HEK293 (cell line): ENCODE measurements at regions not wholly inside any gene's neighbourhood (a gene's known extent, or its start where the extent isn't known, plus 50 kb on each side); places are given as distances from the start of the nearest gene placed in this dataset.

ENCODE experiments used
- CTCF ChIA-PET: fragments of 350-600 bp; formaldehyde crosslinking; extraction: SDS; loops from one replicate; lab custom pipeline; 2021; ENCODE audit warnings: antibody characterized with exemption; lab: Yijun Ruan, JAX
- POLR2A ChIA-PET: fragments of 300-600 bp; formaldehyde crosslinking; extraction: SDS; loops from one replicate; lab custom pipeline; 2020; ENCODE audit warnings: antibody characterized with exemption, inconsistent platforms; lab: Yijun Ruan, JAX
- H3K27ac ChIP-seq: fragments of 200-500 bp; sonication (Bioruptor generic); 2 replicates; pipeline ENCODE4 v1.5.1; 2014; ENCODE audit warnings: low read depth, low read length, control low read depth, inconsistent platforms; ENCODE audit errors: extremely low read depth
- H3K36me3 ChIP-seq, 2 experiments: fragments of 200-500 bp in 1 of 2; sonication (Bioruptor generic) in 1 of 2; 1 replicate in 1 of 2; 2 replicates in 1 of 2; pipeline ENCODE4 v1.5.1; 2014 to 2017; ENCODE audit warnings: inconsistent platforms in 2 of 2, low read length in 2 of 2; ENCODE audit not compliant: control insufficient read depth in 2 of 2, insufficient read depth in 1 of 2
- H3K4me1 ChIP-seq: fragments of 200-500 bp; sonication (Bioruptor generic); 2 replicates; pipeline ENCODE4 v1.5.1; 2014; ENCODE audit warnings: mild to moderate bottlenecking, low read length, inconsistent platforms; ENCODE audit not compliant: control insufficient read depth, insufficient read depth
- H3K4me3 ChIP-seq: 2 replicates; pipeline ENCODE4 v1.5.1; 2011; ENCODE audit warnings: low read depth, mild to moderate bottlenecking, control low read depth, low read length, moderate library complexity
- H3K9me3 ChIP-seq: fragments of 200-500 bp; sonication (Bioruptor generic); 2 replicates; pipeline ENCODE4 v1.5.1; 2014; ENCODE audit warnings: low read depth, low read length, inconsistent platforms; ENCODE audit not compliant: control insufficient read depth, insufficient read depth
- BCL11A ChIP-seq: fragments of 450-650 bp; formaldehyde crosslinking; IDR thresholded peaks from 2 replicates; pipeline ENCODE4 v1.5.1; 2016; ENCODE audit warnings: low read depth, missing biosample characterization, missing genetic modification characterization
- IKZF3 ChIP-seq: fragments of 450-650 bp; IDR thresholded peaks from 2 replicates; pipeline ENCODE4 v1.5.0; 2018; ENCODE audit warnings: missing biosample characterization, mild to moderate bottlenecking, missing genetic modification characterization, moderate library complexity
- KLF9 ChIP-seq: fragments of 450-650 bp; formaldehyde crosslinking; IDR thresholded peaks from 2 replicates; pipeline ENCODE4 v1.5.1; 2016; ENCODE audit warnings: missing biosample characterization, missing genetic modification characterization, low read depth
- YY2 ChIP-seq: fragments of 450-650 bp; formaldehyde crosslinking; IDR thresholded peaks from 2 replicates; pipeline ENCODE4 v1.5.1; 2016; ENCODE audit warnings: missing biosample characterization, missing genetic modification characterization
- ZBTB21 ChIP-seq: fragments of 450-650 bp; formaldehyde crosslinking; IDR thresholded peaks from 2 replicates; pipeline ENCODE4 v1.5.1; 2017; ENCODE audit warnings: missing biosample characterization, missing genetic modification characterization
- ZFP37 ChIP-seq: fragments of 450-650 bp; formaldehyde crosslinking; IDR thresholded peaks from 2 replicates; pipeline ENCODE4 v1.5.1; 2016; ENCODE audit warnings: missing biosample characterization, missing genetic modification characterization
- ZNF10 ChIP-seq: fragments of 450-650 bp; formaldehyde crosslinking; IDR thresholded peaks from 2 replicates; pipeline ENCODE4 v1.5.1; 2017; ENCODE audit warnings: missing biosample characterization, missing genetic modification characterization
- ZNF175 ChIP-seq: fragments of 450-650 bp; formaldehyde crosslinking; IDR thresholded peaks from 2 replicates; pipeline ENCODE4 v1.5.1; 2016; ENCODE audit warnings: missing biosample characterization, missing genetic modification characterization
- ZNF266 ChIP-seq: fragments of 450-650 bp; formaldehyde crosslinking; IDR thresholded peaks from 2 replicates; pipeline ENCODE4 v1.5.1; 2016; ENCODE audit warnings: missing biosample characterization, missing genetic modification characterization, low read depth
- ZNF350 ChIP-seq: fragments of 450-650 bp; formaldehyde crosslinking; IDR thresholded peaks from 2 replicates; pipeline ENCODE4 v1.5.0; 2017; ENCODE audit warnings: missing biosample characterization, mild to moderate bottlenecking, missing genetic modification characterization
- ZNF555 ChIP-seq: fragments of 450-650 bp; formaldehyde crosslinking; conservative IDR thresholded peaks from 2 replicates; pipeline ENCODE4 v1.5.1; 2017; ENCODE audit warnings: missing biosample characterization, mild to moderate bottlenecking, missing genetic modification characterization, inconsistent platforms
- ZNF624 ChIP-seq: fragments of 450-650 bp; formaldehyde crosslinking; IDR thresholded peaks from 2 replicates; pipeline ENCODE4 v1.5.1; 2017; ENCODE audit warnings: missing biosample characterization, missing genetic modification characterization
- ZNF626 ChIP-seq: fragments of 450-650 bp; sonication (Bioruptor Pico); formaldehyde crosslinking; IDR thresholded peaks from 2 replicates; pipeline ENCODE4 v1.5.1; 2018; ENCODE audit warnings: missing biosample characterization, missing genetic modification characterization, inconsistent platforms
- ZNF629 ChIP-seq: fragments of 450-650 bp; formaldehyde crosslinking; IDR thresholded peaks from 2 replicates; pipeline ENCODE4 v1.5.1; 2017; ENCODE audit warnings: missing biosample characterization, missing genetic modification characterization
- ZNF654 ChIP-seq: fragments of 450-650 bp; formaldehyde crosslinking; IDR thresholded peaks from 2 replicates; pipeline ENCODE4 v1.5.1; 2016; ENCODE audit warnings: low read depth, missing biosample characterization, missing genetic modification characterization
- ZNF777 ChIP-seq: fragments of 450-650 bp; formaldehyde crosslinking; IDR thresholded peaks from 2 replicates; pipeline ENCODE4 v1.5.1; 2017; ENCODE audit warnings: missing biosample characterization, missing genetic modification characterization, borderline replicate concordance
- ZSCAN23 ChIP-seq: fragments of 450-650 bp; formaldehyde crosslinking; IDR thresholded peaks from 2 replicates; pipeline ENCODE4 v1.5.1; 2016; ENCODE audit warnings: missing biosample characterization, missing genetic modification characterization
- TF ChIP-seq, protein P1 (sequence below): fragments of 450-650 bp; formaldehyde crosslinking; IDR thresholded peaks from 2 replicates; pipeline ENCODE4 v1.5.1; 2016; ENCODE audit warnings: missing biosample characterization, missing genetic modification characterization, low read depth
- TF ChIP-seq, protein P2 (sequence below): IDR thresholded peaks from 2 replicates; pipeline ENCODE4 v1.6.1; 2011; ENCODE audit warnings: mild to moderate bottlenecking, low read depth, low read length, borderline replicate concordance
- TF ChIP-seq, protein P3 (sequence below): fragments of 450-650 bp; formaldehyde crosslinking; IDR thresholded peaks from 2 replicates; pipeline ENCODE4 v1.5.1; 2016; ENCODE audit warnings: missing biosample characterization, missing genetic modification characterization
- TF ChIP-seq, protein P4 (sequence below): fragments of 450-650 bp; formaldehyde crosslinking; conservative IDR thresholded peaks from 2 replicates; pipeline ENCODE4 v1.5.1; 2016; ENCODE audit warnings: low read depth, missing biosample characterization, missing genetic modification characterization
- TF ChIP-seq, protein P5 (sequence below): fragments of 450-650 bp; formaldehyde crosslinking; IDR thresholded peaks from 2 replicates; pipeline ENCODE4 v1.5.1; 2016; ENCODE audit warnings: missing biosample characterization, missing genetic modification characterization

DNA sequence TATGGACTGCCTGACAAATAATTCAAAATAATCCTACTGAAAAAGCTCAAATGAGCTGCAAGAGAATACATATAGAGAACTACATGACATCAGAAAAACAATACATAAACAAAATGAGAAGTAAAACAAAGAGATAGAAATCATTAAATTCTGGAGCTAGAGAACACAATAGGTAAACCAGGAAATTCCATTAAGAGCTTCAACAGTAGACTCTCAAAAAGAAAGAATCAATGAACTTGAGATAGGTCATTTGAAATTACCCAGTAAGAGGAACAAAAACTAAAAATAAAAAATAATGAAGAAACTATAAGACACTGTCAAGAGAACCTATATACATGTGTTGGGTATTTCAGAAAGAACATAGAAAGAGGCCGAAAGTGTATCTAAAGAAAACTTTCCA lies 186.3 kb downstream of the PTN start (continued):
- TF ChIP-seq ZNF10 (tag by site-specific recombination) (no peak), ZNF624 (no peak), ZNF266 (tag by site-specific recombination) (no peak), KLF9 (no peak)

DNA sequence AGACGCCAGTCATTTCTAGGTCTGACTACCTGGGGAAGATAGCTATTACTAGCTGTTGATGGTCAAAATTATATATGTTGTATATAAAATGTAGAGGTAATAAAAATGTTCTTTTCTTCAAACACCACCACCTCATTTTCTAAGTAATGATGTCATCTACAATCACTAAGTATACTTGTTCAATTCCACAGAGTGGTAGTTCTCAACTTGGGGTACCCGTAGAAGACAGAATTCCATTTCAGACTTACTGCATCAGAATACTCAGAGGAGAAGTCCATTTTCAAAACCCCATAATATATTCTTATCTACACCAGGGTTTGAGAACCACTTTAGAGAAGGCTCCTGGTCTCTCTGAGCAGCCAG lies 191.9 kb downstream of the PTN start:
- Histone ChIP-seq H3K4me3 (no peak overlapping the region), H3K4me1 (no peaks in the 10 kb centered on the region), H3K36me3 (no peaks in the 10 kb centered on the region), H3K9me3 (no peaks in the 10 kb centered on the region), H3K27ac (no peak overlapping the region)
- ChIA-PET POLR2A (no interaction called here), CTCF (no interaction called here)
- TF ChIP-seq ZSCAN23 (tag by site-specific recombination), result no peak
- TF ChIP-seq, protein P1, sequence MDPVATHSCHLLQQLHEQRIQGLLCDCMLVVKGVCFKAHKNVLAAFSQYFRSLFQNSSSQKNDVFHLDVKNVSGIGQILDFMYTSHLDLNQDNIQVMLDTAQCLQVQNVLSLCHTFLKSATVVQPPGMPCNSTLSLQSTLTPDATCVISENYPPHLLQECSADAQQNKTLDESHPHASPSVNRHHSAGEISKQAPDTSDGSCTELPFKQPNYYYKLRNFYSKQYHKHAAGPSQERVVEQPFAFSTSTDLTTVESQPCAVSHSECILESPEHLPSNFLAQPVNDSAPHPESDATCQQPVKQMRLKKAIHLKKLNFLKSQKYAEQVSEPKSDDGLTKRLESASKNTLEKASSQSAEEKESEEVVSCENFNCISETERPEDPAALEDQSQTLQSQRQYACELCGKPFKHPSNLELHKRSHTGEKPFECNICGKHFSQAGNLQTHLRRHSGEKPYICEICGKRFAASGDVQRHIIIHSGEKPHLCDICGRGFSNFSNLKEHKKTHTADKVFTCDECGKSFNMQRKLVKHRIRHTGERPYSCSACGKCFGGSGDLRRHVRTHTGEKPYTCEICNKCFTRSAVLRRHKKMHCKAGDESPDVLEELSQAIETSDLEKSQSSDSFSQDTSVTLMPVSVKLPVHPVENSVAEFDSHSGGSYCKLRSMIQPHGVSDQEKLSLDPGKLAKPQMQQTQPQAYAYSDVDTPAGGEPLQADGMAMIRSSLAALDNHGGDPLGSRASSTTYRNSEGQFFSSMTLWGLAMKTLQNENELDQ (tag by site-specific recombination), result no peak
- no peak for TF ChIP-seq ZNF350
- TF ChIP-seq, protein P2, sequence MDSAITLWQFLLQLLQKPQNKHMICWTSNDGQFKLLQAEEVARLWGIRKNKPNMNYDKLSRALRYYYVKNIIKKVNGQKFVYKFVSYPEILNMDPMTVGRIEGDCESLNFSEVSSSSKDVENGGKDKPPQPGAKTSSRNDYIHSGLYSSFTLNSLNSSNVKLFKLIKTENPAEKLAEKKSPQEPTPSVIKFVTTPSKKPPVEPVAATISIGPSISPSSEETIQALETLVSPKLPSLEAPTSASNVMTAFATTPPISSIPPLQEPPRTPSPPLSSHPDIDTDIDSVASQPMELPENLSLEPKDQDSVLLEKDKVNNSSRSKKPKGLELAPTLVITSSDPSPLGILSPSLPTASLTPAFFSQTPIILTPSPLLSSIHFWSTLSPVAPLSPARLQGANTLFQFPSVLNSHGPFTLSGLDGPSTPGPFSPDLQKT, result no peak
- no peak for TF ChIP-seq BCL11A (tag by site-specific recombination)
- TF ChIP-seq ZNF175 (tag by site-specific recombination), result no peak
- TF ChIP-seq ZNF626 (tag by site-specific recombination), result no peak
- TF ChIP-seq, protein P3, sequence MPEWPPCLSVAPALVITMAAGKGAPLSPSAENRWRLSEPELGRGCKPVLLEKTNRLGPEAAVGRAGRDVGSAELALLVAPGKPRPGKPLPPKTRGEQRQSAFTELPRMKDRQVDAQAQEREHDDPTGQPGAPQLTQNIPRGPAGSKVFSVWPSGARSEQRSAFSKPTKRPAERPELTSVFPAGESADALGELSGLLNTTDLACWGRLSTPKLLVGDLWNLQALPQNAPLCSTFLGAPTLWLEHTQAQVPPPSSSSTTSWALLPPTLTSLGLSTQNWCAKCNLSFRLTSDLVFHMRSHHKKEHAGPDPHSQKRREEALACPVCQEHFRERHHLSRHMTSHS (tag by site-specific recombination), result no peak
- TF ChIP-seq IKZF3 (tag by site-specific recombination), result no peak

DNA sequence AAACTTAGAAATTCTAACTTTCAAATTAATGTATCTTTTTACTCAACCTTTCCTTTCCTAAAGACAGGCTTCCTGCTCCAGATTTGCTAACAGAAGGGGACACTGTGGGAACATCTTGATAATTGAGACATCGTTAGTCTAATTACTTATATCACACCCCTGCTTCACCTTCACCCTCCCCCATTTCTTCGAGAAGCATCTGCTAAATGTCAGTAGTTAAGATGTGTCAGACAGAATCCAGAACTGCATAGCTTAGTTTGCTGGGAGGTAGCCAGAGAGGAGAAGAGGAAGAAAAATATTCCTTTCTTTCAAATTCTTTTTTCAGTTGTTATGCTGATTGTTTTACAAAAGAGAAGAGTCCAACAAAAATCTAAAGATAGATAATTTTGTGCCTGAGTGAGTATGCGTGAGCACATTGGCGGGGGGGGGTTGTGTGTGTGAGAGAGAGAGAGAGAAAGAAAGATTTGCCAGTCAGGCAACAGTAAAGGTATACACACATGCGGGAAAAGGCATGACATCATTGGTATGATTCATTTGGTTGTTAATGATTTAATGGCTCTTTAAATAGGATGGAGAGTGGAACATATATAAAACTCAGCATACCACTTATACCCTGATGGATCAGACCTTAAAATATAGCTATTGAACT lies 192.4 kb downstream of the PTN start:
- no peaks in the 10 kb centered on the region for H3K9me3 ChIP-seq
- no peaks in the 10 kb centered on the region for H3K36me3 ChIP-seq
- POLR2A ChIA-PET, result no interaction called here
- CTCF ChIA-PET, result no interaction called here
- no peaks in the 10 kb centered on the region for H3K4me1 ChIP-seq
- H3K4me3 ChIP-seq, result no peak overlapping the region
- no peak overlapping the region for H3K27ac ChIP-seq
- TF ChIP-seq, protein P4, sequence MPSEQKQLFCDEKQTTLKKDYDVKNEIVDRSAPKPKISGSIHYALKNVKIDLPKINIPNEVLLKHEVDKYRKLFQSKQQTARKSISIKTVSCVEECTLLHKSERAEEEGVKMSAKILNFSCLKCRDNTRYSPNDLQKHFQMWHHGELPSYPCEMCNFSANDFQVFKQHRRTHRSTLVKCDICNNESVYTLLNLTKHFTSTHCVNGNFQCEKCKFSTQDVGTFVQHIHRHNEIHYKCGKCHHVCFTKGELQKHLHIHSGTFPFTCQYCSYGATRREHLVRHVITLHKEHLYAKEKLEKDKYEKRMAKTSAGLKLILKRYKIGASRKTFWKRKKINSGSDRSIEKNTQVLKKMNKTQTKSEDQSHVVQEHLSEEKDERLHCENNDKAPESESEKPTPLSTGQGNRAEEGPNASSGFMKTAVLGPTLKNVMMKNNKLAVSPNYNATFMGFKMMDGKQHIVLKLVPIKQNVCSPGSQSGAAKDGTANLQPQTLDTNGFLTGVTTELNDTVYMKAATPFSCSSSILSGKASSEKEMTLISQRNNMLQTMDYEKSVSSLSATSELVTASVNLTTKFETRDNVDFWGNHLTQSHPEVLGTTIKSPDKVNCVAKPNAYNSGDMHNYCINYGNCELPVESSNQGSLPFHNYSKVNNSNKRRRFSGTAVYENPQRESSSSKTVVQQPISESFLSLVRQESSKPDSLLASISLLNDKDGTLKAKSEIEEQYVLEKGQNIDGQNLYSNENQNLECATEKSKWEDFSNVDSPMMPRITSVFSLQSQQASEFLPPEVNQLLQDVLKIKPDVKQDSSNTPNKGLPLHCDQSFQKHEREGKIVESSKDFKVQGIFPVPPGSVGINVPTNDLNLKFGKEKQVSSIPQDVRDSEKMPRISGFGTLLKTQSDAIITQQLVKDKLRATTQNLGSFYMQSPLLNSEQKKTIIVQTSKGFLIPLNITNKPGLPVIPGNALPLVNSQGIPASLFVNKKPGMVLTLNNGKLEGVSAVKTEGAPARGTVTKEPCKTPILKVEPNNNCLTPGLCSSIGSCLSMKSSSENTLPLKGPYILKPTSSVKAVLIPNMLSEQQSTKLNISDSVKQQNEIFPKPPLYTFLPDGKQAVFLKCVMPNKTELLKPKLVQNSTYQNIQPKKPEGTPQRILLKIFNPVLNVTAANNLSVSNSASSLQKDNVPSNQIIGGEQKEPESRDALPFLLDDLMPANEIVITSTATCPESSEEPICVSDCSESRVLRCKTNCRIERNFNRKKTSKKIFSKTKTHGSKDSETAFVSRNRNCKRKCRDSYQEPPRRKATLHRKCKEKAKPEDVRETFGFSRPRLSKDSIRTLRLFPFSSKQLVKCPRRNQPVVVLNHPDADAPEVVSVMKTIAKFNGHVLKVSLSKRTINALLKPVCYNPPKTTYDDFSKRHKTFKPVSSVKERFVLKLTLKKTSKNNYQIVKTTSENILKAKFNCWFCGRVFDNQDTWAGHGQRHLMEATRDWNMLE (tag by site-specific recombination), result no peak
- TF ChIP-seq ZNF654 (tag by site-specific recombination) (0 out of 2 replicates have a peak, but pooled peaks have one; percentile 12), ZNF629 (tag by site-specific recombination) (peak; percentile 63), ZFP37 (tag by site-specific recombination) (peak; percentile 58; the same call in 1 of the 2 replicates), YY2 (tag by site-specific recombination) (no peak), ZNF777 (no peak), ZBTB21 (peak; percentile 32; the same call in 1 of the 2 replicates), ZNF555 (tag by site-specific recombination) (no peak)
- TF ChIP-seq, protein P5, sequence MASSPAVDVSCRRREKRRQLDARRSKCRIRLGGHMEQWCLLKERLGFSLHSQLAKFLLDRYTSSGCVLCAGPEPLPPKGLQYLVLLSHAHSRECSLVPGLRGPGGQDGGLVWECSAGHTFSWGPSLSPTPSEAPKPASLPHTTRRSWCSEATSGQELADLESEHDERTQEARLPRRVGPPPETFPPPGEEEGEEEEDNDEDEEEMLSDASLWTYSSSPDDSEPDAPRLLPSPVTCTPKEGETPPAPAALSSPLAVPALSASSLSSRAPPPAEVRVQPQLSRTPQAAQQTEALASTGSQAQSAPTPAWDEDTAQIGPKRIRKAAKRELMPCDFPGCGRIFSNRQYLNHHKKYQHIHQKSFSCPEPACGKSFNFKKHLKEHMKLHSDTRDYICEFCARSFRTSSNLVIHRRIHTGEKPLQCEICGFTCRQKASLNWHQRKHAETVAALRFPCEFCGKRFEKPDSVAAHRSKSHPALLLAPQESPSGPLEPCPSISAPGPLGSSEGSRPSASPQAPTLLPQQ (tag by site-specific recombination), result no peak
